MG63 (cell line): ENCODE measurements at regions not wholly inside any gene's neighbourhood (a gene's known extent, or its start where the extent isn't known, plus 50 kb on each side); places are given as distances from the start of the nearest gene placed in this dataset.

Experiments
- DNase-seq: peaks from one replicate; pipeline ENCODE4 v3.0.0-alpha.2; 2020
- H3K27me3 ChIP-seq: fragments of 250-450 bp; sonication (Bioruptor Pico); 2 replicates; pipeline ENCODE4 v1.5.1; 2020; ENCODE audit warnings: mild to moderate bottlenecking, moderate library complexity
- H3K36me3 ChIP-seq: fragments of 250-450 bp; sonication (Bioruptor Pico); 2 replicates; pipeline ENCODE4 v1.5.1; 2020; ENCODE audit warnings: mild to moderate bottlenecking, moderate library complexity
- H3K4me3 ChIP-seq: fragments of 250-450 bp; sonication (Bioruptor Pico); 2 replicates; pipeline ENCODE4 v1.5.1; 2020; ENCODE audit warnings: mild to moderate bottlenecking, moderate library complexity
- H3K9me3 ChIP-seq: fragments of 250-450 bp; sonication (Bioruptor Pico); 2 replicates; pipeline ENCODE4 v1.5.1; 2020; ENCODE audit warnings: mild to moderate bottlenecking, moderate library complexity

DNA sequence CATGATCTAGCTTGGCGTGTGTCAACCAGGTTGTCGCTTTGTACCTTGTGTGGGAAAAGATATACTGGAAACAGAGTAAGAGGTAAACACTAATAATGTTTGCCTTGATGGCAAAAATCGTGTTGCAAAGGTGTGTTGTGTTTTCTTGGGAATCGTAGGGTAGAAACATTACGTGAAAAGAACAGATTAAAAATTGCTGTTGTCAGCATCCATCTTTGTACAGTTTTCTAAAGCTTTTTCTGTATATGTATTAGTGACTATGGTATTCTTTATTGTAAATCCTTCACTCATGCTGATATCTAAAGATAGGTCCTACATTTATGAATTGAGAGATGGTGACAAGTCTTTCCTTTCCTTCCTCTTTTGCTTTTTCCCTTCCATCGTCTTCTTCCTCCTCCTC, 116.9 kb downstream of the RPS12 start:
- Histone ChIP-seq H3K36me3 (no peaks in the 10 kb centered on the region), H3K4me3 (no peak overlapping the region), H3K27me3 (no peaks in the 10 kb centered on the region), H3K9me3 (no peaks in the 10 kb centered on the region)
- no peak for DNase-seq

- no peaks in the 10 kb centered on the region for H3K9me3 ChIP-seq
- H3K4me3 ChIP-seq: no peak overlapping the region
- peak; percentile 74 for DNase-seq
- H3K36me3 ChIP-seq: no peaks in the 10 kb centered on the region
- H3K27me3 ChIP-seq: no peaks in the 10 kb centered on the region
Observed at GRCh38 chr6:132931936-132932514, 117.7 kb downstream of the RPS12 start.

DNA sequence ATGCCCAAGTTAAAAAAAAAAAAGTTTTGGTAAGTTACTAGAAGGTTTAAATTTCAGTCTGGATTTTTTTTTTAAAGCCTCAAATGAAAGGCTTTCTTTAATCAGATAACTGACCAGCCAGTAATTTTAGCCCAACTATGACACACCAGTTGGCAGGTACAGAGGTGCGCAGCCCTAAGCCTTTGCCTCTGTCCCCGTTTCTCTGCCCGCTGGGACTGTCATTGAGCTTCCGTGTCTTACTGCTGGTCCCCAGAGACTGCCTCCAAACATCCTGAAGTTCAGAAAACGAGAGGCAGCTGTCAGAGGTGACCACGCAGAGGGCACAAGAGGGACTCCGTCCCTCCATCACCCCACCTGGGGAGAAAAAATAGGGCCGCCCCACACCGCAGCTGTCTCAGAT, 118.2 kb downstream of the RPS12 start:
- H3K4me3 ChIP-seq: no peak overlapping the region
- H3K27me3 ChIP-seq: no peaks in the 10 kb centered on the region
- no peak for DNase-seq
- H3K36me3 ChIP-seq: no peaks in the 10 kb centered on the region
- no peaks in the 10 kb centered on the region for H3K9me3 ChIP-seq

DNA sequence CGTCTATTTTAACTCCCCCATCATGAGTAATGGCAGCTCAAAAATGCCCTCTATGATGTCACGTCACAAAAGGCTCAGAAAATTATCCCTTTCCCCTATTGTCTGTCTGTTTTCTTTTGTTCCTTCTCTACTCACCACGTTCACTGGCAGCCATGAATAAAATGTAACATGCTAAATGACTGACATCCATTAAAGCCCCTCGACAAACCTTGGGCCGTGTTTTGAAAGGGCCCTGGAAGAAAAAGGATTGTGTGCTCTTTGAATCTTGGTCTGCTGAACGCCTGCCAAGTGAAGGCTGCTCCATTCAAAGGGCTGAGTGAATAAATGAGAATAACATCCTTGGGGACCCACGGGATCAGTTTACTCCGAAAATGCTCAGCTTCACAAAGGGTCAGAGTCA, 118.7 kb downstream of the RPS12 start:
- no peak for DNase-seq
- H3K36me3 ChIP-seq: no peaks in the 10 kb centered on the region
- no peaks in the 10 kb centered on the region for H3K9me3 ChIP-seq
- no peaks in the 10 kb centered on the region for H3K27me3 ChIP-seq
- H3K4me3 ChIP-seq: no peak overlapping the region

DNA sequence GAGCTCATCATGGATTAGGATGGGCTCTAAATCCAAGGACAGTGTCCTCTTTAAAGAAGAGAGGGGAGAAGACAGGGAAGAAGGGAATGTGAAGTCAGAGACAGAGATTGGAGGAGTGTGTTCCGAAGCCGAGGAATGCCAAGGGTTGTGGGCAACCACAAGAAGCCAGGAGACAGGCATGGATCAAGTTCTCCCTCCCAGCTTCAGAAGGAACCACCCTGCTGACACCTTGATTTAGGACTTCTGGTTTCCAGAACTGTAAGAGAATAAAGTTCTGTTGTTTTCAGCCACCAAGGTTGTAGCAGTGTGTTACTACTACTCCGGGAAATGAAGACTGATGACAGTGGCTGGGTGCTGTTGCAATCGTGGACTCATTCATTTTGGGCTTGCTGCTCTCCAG, 120.1 kb downstream of the RPS12 start:
- Histone ChIP-seq H3K9me3 (no peaks in the 10 kb centered on the region), H3K27me3 (no peaks in the 10 kb centered on the region), H3K36me3 (no peaks in the 10 kb centered on the region), H3K4me3 (no peak overlapping the region)
- no peak for DNase-seq

- Histone ChIP-seq H3K36me3 (no peaks in the 10 kb centered on the region), H3K9me3 (no peaks in the 10 kb centered on the region), H3K27me3 (no peaks in the 10 kb centered on the region), H3K4me3 (no peak overlapping the region)
- DNase-seq: no peak
Observed at GRCh38 chr6:132936646-132937045, 122.3 kb downstream of the RPS12 start.

GRCh38 chr6:132937466-132937906, 123.1 kb downstream of the RPS12 start:
- no peaks in the 10 kb centered on the region for H3K9me3 ChIP-seq
- peak; percentile 30 for DNase-seq
- no peak overlapping the region for H3K4me3 ChIP-seq
- H3K36me3 ChIP-seq: no peaks in the 10 kb centered on the region
- H3K27me3 ChIP-seq: no peaks in the 10 kb centered on the region

- Histone ChIP-seq H3K9me3 (no peaks in the 10 kb centered on the region), H3K27me3 (no peaks in the 10 kb centered on the region), H3K4me3 (no peak overlapping the region), H3K36me3 (no peaks in the 10 kb centered on the region)
- no peak for DNase-seq
Observed at GRCh38 chr6:132948889-132949288, 134.5 kb downstream of the RPS12 start.

DNA sequence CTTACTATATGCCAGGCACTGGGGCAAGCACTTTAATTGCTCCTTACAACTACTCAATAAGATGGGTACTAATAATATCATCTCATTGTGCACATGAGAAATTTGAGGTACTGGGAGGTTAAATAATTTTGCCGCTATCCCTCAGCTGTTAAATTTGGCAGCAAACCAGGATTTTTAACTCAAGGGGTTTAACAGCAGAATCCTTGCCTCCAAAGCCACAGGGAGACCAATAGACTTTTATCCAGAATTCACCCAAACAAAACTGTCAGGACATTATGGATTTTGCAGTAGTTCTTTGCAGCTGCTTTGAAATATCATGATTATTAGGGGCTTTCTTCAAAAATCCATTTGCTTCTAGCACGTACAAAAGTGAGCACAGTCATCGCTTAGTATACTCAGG, 136.2 kb downstream of the RPS12 start:
- H3K36me3 ChIP-seq: no peaks in the 10 kb centered on the region
- H3K4me3 ChIP-seq: no peak overlapping the region
- H3K9me3 ChIP-seq: no peaks in the 10 kb centered on the region
- no peaks in the 10 kb centered on the region for H3K27me3 ChIP-seq
- DNase-seq: no peak

DNA sequence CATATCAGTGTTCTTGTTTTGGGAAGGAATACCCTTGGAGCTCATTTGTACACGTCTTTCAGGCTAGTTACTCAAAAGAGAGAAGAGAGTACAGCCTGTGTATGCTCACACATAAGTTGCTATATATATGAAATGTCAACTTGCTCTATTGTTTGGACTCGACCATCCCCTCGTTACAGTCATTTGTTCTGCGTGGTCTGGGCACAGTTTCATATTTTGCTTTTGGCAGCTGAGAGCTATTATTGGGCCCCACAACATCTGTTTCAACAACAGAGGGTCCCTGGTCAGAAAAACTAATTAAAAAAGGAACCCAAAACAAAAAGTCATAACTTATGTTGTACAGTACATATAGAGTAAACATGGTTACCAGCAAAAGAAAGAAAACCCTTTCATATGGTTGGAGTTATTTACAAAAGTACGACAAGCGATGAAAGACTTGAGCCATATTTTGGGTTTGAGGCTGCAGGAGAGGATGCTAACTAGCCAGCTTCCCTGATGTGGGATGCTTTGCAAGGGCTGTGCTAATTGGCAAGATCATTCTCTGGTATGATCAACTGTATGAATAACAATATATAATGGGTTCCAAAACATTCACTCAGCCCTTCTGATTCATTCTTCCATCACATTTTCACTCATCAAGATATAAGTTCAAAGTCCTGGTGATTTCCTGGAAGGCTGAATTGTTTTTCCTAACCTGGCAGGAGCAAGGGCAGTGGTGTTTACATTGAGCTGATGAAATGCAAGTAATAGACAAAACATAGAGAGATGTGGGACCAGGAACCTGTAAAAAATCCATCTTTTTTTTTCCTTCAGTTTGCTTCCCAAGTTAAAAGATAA, 137.9 kb downstream of the RPS12 start:
- Histone ChIP-seq H3K36me3 (no peaks in the 10 kb centered on the region), H3K4me3 (no peak overlapping the region), H3K27me3 (no peaks in the 10 kb centered on the region), H3K9me3 (no peaks in the 10 kb centered on the region)
- DNase-seq: peak; percentile 55

DNA sequence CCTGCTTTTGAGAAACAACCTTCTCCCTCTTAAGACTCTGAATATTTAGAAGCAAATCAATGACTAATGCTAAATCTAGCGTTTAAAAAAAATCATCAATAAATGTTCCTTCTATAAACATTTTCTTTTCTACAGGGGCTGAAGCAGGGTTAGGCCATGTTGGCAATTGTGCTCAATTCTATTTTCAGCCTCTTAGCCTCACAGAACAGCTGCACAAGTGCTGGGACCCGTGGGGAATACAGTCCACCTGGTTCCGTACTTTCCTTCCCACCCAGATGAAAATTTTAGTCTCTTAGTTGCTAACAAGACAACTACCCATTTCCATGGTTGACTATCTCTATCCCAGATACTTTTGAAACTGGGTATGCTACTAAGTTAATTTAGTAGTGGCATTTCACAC, 138.6 kb downstream of the RPS12 start:
- no peak for DNase-seq
- Histone ChIP-seq H3K9me3 (no peaks in the 10 kb centered on the region), H3K4me3 (no peak overlapping the region), H3K36me3 (no peaks in the 10 kb centered on the region), H3K27me3 (no peaks in the 10 kb centered on the region)

GRCh38 chr6:132954222-132954621, 139.9 kb downstream of the RPS12 start:
- no peak for DNase-seq
- H3K4me3 ChIP-seq: no peak overlapping the region
- no peaks in the 10 kb centered on the region for H3K9me3 ChIP-seq
- H3K36me3 ChIP-seq: no peaks in the 10 kb centered on the region
- no peaks in the 10 kb centered on the region for H3K27me3 ChIP-seq

GRCh38 chr6:132954936-132955335, 140.6 kb downstream of the RPS12 start:
- H3K27me3 ChIP-seq: no peaks in the 10 kb centered on the region
- H3K36me3 ChIP-seq: no peaks in the 10 kb centered on the region
- no peak for DNase-seq
- H3K9me3 ChIP-seq: no peaks in the 10 kb centered on the region
- no peak overlapping the region for H3K4me3 ChIP-seq

GRCh38 chr6:132959639-132960326, 145.4 kb downstream of the RPS12 start:
- Histone ChIP-seq H3K27me3 (no peaks in the 10 kb centered on the region), H3K9me3 (no peaks in the 10 kb centered on the region), H3K4me3 (no peak overlapping the region), H3K36me3 (no peaks in the 10 kb centered on the region)
- no peak for DNase-seq

GRCh38 chr6:132960720-132961119, 146.4 kb downstream of the RPS12 start:
- no peaks in the 10 kb centered on the region for H3K36me3 ChIP-seq
- no peaks in the 10 kb centered on the region for H3K9me3 ChIP-seq
- no peak overlapping the region for H3K4me3 ChIP-seq
- no peak for DNase-seq
- no peaks in the 10 kb centered on the region for H3K27me3 ChIP-seq

- Histone ChIP-seq H3K9me3 (no peaks in the 10 kb centered on the region), H3K4me3 (no peak overlapping the region), H3K27me3 (no peaks in the 10 kb centered on the region), H3K36me3 (no peaks in the 10 kb centered on the region)
- DNase-seq: peak; percentile 21
Observed at GRCh38 chr6:132961122-132961521, 146.8 kb downstream of the RPS12 start.

GRCh38 chr6:132961610-132962009, 147.2 kb downstream of the RPS12 start:
- H3K36me3 ChIP-seq: no peaks in the 10 kb centered on the region
- H3K9me3 ChIP-seq: no peaks in the 10 kb centered on the region
- DNase-seq: no peak
- H3K27me3 ChIP-seq: no peaks in the 10 kb centered on the region
- no peak overlapping the region for H3K4me3 ChIP-seq
